Liver (tissue), 8 donors: ENCODE measurements at regions not wholly inside any gene's neighbourhood (a gene's known extent, or its start where the extent isn't known, plus 50 kb on each side); places are given as distances from the start of the nearest gene placed in this dataset.
A peak's percentile ranks its signal among the peaks of the same experiment; 100 is the strongest.

Experiments used
- DNase-seq: peaks from one replicate; pipeline ENCODE4 v3.0.0-alpha.2; 2017; ENCODE audit warnings: low spot score
- H3K27ac ChIP-seq, 2 donors: one replicate each; pipeline ENCODE4 v1.7.0; 2013; ENCODE audit warnings: inconsistent platforms in 2 of 2, low read length in 2 of 2, control low read depth in 1 of 2, low read depth in 1 of 2, mild to moderate bottlenecking in 1 of 2
- H3K27me3 ChIP-seq, 4 donors: one replicate each; pipeline versions ENCODE4 v1.6.1 to v1.7.0; 2013; ENCODE audit warnings: low read length in 3 of 4, inconsistent platforms in 1 of 4, mild to moderate bottlenecking in 1 of 4, moderate library complexity in 1 of 4; ENCODE audit not compliant: control insufficient read depth in 4 of 4, insufficient read depth in 4 of 4
- H3K36me3 ChIP-seq, 4 donors: one replicate each; pipeline versions ENCODE4 v1.6.1 to v1.7.0; 2013; ENCODE audit warnings: low read length in 3 of 4, mild to moderate bottlenecking in 3 of 4, low read depth in 1 of 4, moderate library complexity in 1 of 4; ENCODE audit not compliant: control insufficient read depth in 4 of 4, insufficient read depth in 3 of 4
- H3K4me1 ChIP-seq, 4 donors: one replicate each; pipeline versions ENCODE4 v1.6.1 to v1.7.0; 2013; ENCODE audit warnings: low read length in 3 of 4, mild to moderate bottlenecking in 3 of 4, moderate library complexity in 1 of 4; ENCODE audit not compliant: control insufficient read depth in 4 of 4, insufficient read depth in 4 of 4
- H3K4me3 ChIP-seq, 3 donors: one replicate each; pipeline versions ENCODE4 v1.6.1 to v1.7.0; 2013; ENCODE audit warnings: low read length in 3 of 3, control low read depth in 1 of 3, low read depth in 1 of 3, mild to moderate bottlenecking in 1 of 3
- H3K9ac ChIP-seq, 2 donors: one replicate each; pipeline ENCODE4 v1.7.0; 2013; ENCODE audit warnings: low read length in 2 of 2, mild to moderate bottlenecking in 2 of 2, moderate library complexity in 2 of 2, control low read depth in 1 of 2, low read depth in 1 of 2
- H3K9me3 ChIP-seq, 4 donors: one replicate each; pipeline versions ENCODE4 v1.6.1 to v1.7.0; 2013; ENCODE audit warnings: low read length in 3 of 4; ENCODE audit not compliant: control insufficient read depth in 4 of 4
- ATF3 ChIP-seq: IDR thresholded peaks from 2 replicates; pipeline ENCODE4 v1.6.1; 2016; ENCODE audit warnings: antibody characterized with exemption
- CTCF ChIP-seq: fragments of 150-350 bp; IDR thresholded peaks from 2 replicates; pipeline ENCODE4 v1.5.1; 2017; ENCODE audit warnings: improper control_type of control experiment, low read depth, low read length; ENCODE audit not compliant: missing input control
- EGR1 ChIP-seq, 2 donors: IDR thresholded peaks; 2 replicates each; pipeline ENCODE4 v1.6.1; 2016 to 2018; ENCODE audit warnings: antibody characterized with exemption in 2 of 2, low read depth in 2 of 2
- FOXA1 ChIP-seq: IDR thresholded peaks from 2 replicates; pipeline ENCODE4 v1.6.1; 2016; ENCODE audit warnings: antibody characterized with exemption
- GABPA ChIP-seq, 2 donors: IDR thresholded peaks in 1 of 2; conservative IDR thresholded peaks in 1 of 2; 2 replicates each; pipeline ENCODE4 v1.6.1; 2016; ENCODE audit warnings: antibody characterized with exemption in 2 of 2, mild to moderate bottlenecking in 1 of 2, moderate library complexity in 1 of 2
- HNF4G ChIP-seq: IDR thresholded peaks from 2 replicates; pipeline ENCODE4 v1.6.1; 2016; ENCODE audit warnings: antibody characterized with exemption
- JUND ChIP-seq, 2 donors: IDR thresholded peaks; 2 replicates each; pipeline ENCODE4 v1.6.1; 2016; ENCODE audit warnings: antibody characterized with exemption in 2 of 2
- NR2F2 ChIP-seq: IDR thresholded peaks from 2 replicates; pipeline ENCODE4 v1.6.1; 2016; ENCODE audit warnings: antibody characterized with exemption
- RAD21 ChIP-seq, 2 donors: IDR thresholded peaks; 2 replicates each; pipeline ENCODE4 v1.6.1; 2016; ENCODE audit warnings: antibody characterized with exemption in 2 of 2, mild to moderate bottlenecking in 2 of 2
- RXRA ChIP-seq, 2 donors: IDR thresholded peaks; 2 replicates each; pipeline ENCODE4 v1.6.1; 2017 to 2018; ENCODE audit warnings: antibody characterized with exemption in 2 of 2, mild to moderate bottlenecking in 1 of 2
- SP1 ChIP-seq: IDR thresholded peaks from 2 replicates; pipeline ENCODE4 v1.6.1; 2018; ENCODE audit warnings: antibody characterized with exemption, mild to moderate bottlenecking
- TAF1 ChIP-seq: conservative IDR thresholded peaks from 2 replicates; pipeline ENCODE4 v1.6.1; 2016; ENCODE audit warnings: antibody characterized with exemption, mild to moderate bottlenecking
- YY1 ChIP-seq: IDR thresholded peaks from 2 replicates; pipeline ENCODE4 v1.6.1; 2016; ENCODE audit warnings: antibody characterized with exemption, mild to moderate bottlenecking
- WGBS: extraction: QIAGEN DNeasy Blood & Tissue Kit; methylation state at CpG from one replicate; pipeline ENCODE4 v1.1.7; 2013; 5-methylcytosine and 5-hydroxymethylcytosine counted together
- TF ChIP-seq, protein P1 (sequence below): IDR thresholded peaks from 2 replicates; pipeline ENCODE4 v1.6.1; 2016; ENCODE audit warnings: antibody characterized with exemption
- TF ChIP-seq, protein P2 (sequence below): IDR thresholded peaks from 2 replicates; pipeline ENCODE4 v1.6.1; 2016; ENCODE audit warnings: antibody characterized with exemption, mild to moderate bottlenecking
- TF ChIP-seq, protein P3 (sequence below): IDR thresholded peaks from 2 replicates; pipeline ENCODE4 v1.6.1; 2016; ENCODE audit warnings: antibody characterized with exemption
- donor health status: healthy.
- donor health status: healthy.
- donor health status: healthy.
- donor health status: healthy.
- donor health status: healthy.

- DNase-seq: no peak
- Histone ChIP-seq H3K9ac (no peak overlapping the region), H3K4me1 (no peaks in the 10 kb centered on the region), H3K27me3 (no peaks in the 10 kb centered on the region), H3K27ac (no peak overlapping the region), H3K36me3 (no peaks in the 10 kb centered on the region), H3K4me3 (no peak overlapping the region), H3K9me3 (no peaks in the 10 kb centered on the region)
- WGBS: 95% methylated on average over 2 of the region's 2 CpGs
- TF ChIP-seq ATF3 (no peak), JUND (IDR thresholded peaks at IDR 0.05) (no peak), RXRA (IDR thresholded peaks at IDR 0.05) (no peak)
Observed at GRCh38 chr12:77685901-77686300, 144.8 kb upstream of the NAV3 start.

GRCh38 chr12:77685112-77685511, 145.6 kb upstream of the NAV3 start:
- Histone ChIP-seq H3K9ac (no peak overlapping the region), H3K36me3 (no peaks in the 10 kb centered on the region), H3K4me3 (no peak overlapping the region), H3K4me1 (no peaks in the 10 kb centered on the region), H3K27me3 (no peaks in the 10 kb centered on the region), H3K27ac (no peak overlapping the region), H3K9me3 (no peaks in the 10 kb centered on the region)
- 6% methylated on average over 6 of the region's 6 CpGs for WGBS
- TF ChIP-seq RAD21 (IDR thresholded peaks at IDR 0.05) (peak; percentile 72 to 80), NR2F2 (no peak), CTCF (peak; percentile 55)
- DNase-seq: peak; percentile 43

- Histone ChIP-seq H3K36me3 (no peaks in the 10 kb centered on the region), H3K9me3 (no peaks in the 10 kb centered on the region), H3K27me3 (no peaks in the 10 kb centered on the region), H3K9ac (no peak overlapping the region), H3K4me1 (no peaks in the 10 kb centered on the region), H3K27ac (no peak overlapping the region), H3K4me3 (no peak overlapping the region)
- TF ChIP-seq, protein P1, sequence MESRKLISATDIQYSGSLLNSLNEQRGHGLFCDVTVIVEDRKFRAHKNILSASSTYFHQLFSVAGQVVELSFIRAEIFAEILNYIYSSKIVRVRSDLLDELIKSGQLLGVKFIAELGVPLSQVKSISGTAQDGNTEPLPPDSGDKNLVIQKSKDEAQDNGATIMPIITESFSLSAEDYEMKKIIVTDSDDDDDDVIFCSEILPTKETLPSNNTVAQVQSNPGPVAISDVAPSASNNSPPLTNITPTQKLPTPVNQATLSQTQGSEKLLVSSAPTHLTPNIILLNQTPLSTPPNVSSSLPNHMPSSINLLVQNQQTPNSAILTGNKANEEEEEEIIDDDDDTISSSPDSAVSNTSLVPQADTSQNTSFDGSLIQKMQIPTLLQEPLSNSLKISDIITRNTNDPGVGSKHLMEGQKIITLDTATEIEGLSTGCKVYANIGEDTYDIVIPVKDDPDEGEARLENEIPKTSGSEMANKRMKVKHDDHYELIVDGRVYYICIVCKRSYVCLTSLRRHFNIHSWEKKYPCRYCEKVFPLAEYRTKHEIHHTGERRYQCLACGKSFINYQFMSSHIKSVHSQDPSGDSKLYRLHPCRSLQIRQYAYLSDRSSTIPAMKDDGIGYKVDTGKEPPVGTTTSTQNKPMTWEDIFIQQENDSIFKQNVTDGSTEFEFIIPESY: no peak
- no peak for TF ChIP-seq FOXA1
- no peak for DNase-seq
Observed at GRCh38 chr12:77682488-77682887, 148.2 kb upstream of the NAV3 start.

- WGBS: 63% methylated on average over 2 of the region's 2 CpGs
Observed at GRCh38 chr12:77681726-77682125, 149.0 kb upstream of the NAV3 start.

More at GRCh38 chr12:77681726-77682125, 149.0 kb upstream of the NAV3 start:
- TF ChIP-seq JUND (IDR thresholded peaks at IDR 0.05) (no peak), YY1 (no peak), NR2F2 (no peak), TAF1 (no peak), FOXA1 (no peak), RXRA (IDR thresholded peaks at IDR 0.05) (no peak), HNF4G (no peak), GABPA (IDR thresholded peaks at IDR 0.05 in 1 of 2, conservative IDR thresholded peaks at IDR 0.05 in 1 of 2) (no peak), SP1 (no peak), EGR1 (IDR thresholded peaks at IDR 0.05; ENCODE audit: low read depth in 2 of 2) (no peak)
- TF ChIP-seq, protein P2, sequence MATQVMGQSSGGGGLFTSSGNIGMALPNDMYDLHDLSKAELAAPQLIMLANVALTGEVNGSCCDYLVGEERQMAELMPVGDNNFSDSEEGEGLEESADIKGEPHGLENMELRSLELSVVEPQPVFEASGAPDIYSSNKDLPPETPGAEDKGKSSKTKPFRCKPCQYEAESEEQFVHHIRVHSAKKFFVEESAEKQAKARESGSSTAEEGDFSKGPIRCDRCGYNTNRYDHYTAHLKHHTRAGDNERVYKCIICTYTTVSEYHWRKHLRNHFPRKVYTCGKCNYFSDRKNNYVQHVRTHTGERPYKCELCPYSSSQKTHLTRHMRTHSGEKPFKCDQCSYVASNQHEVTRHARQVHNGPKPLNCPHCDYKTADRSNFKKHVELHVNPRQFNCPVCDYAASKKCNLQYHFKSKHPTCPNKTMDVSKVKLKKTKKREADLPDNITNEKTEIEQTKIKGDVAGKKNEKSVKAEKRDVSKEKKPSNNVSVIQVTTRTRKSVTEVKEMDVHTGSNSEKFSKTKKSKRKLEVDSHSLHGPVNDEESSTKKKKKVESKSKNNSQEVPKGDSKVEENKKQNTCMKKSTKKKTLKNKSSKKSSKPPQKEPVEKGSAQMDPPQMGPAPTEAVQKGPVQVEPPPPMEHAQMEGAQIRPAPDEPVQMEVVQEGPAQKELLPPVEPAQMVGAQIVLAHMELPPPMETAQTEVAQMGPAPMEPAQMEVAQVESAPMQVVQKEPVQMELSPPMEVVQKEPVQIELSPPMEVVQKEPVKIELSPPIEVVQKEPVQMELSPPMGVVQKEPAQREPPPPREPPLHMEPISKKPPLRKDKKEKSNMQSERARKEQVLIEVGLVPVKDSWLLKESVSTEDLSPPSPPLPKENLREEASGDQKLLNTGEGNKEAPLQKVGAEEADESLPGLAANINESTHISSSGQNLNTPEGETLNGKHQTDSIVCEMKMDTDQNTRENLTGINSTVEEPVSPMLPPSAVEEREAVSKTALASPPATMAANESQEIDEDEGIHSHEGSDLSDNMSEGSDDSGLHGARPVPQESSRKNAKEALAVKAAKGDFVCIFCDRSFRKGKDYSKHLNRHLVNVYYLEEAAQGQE: no peak
- TF ChIP-seq, protein P3, sequence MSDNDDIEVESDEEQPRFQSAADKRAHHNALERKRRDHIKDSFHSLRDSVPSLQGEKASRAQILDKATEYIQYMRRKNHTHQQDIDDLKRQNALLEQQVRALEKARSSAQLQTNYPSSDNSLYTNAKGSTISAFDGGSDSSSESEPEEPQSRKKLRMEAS: no peak
- H3K27ac ChIP-seq: no peak overlapping the region
- DNase-seq: no peak
- H3K27me3 ChIP-seq: no peaks in the 10 kb centered on the region
- no peak overlapping the region for H3K9ac ChIP-seq
- no peaks in the 10 kb centered on the region for H3K4me1 ChIP-seq
- no peak overlapping the region for H3K4me3 ChIP-seq
- no peaks in the 10 kb centered on the region for H3K9me3 ChIP-seq
- H3K36me3 ChIP-seq: no peaks in the 10 kb centered on the region
